Astrocyte of the hippocampus (primary cell): ENCODE measurements at regions not wholly inside any gene's neighbourhood (a gene's known extent, or its start where the extent isn't known, plus 50 kb on each side); places are given as distances from the start of the nearest gene placed in this dataset.
A peak's percentile ranks its signal among the peaks of the same experiment; 100 is the strongest.
"Not testable (repeated sequence)": the region's sequence is repeated elsewhere in the genome, so short reads cannot be mapped to it uniquely, and the experiment has no call there.

Experiments used
- DNase-seq: peaks from one replicate; pipeline ENCODE4 v3.0.0; 2011; ENCODE audit warnings: low read depth, low spot score

GRCh38 chr4:169342906-169343564, 72.3 kb upstream of the SH3RF1 start:
- peak; percentile 53 for DNase-seq

- DNase-seq, result no peak
Observed at GRCh38 chr4:169342159-169342860, 71.6 kb upstream of the SH3RF1 start.

- DNase-seq, result peak; percentile 81
Observed at GRCh38 chr4:169341490-169341889, 70.7 kb upstream of the SH3RF1 start.

- DNase-seq, result no peak
Observed at GRCh38 chr4:169340834-169341233, 70.1 kb upstream of the SH3RF1 start.

GRCh38 chr4:169338241-169338640, 67.5 kb upstream of the SH3RF1 start:
- DNase-seq, result no peak

- peak; percentile 93 for DNase-seq
Observed at GRCh38 chr4:169337510-169337909, 66.8 kb upstream of the SH3RF1 start.

- peak; percentile 16 for DNase-seq
Observed at GRCh38 chr4:169335331-169335730, 64.6 kb upstream of the SH3RF1 start.

GRCh38 chr4:169334335-169334734, 63.6 kb upstream of the SH3RF1 start:
- DNase-seq, result no peak

GRCh38 chr4:169333265-169333664, 62.5 kb upstream of the SH3RF1 start:
- no peak for DNase-seq

- no peak for DNase-seq
Observed at GRCh38 chr4:169332583-169332982, 61.8 kb upstream of the SH3RF1 start.

GRCh38 chr4:169330811-169331210, 60.1 kb upstream of the SH3RF1 start:
- DNase-seq, result no peak

GRCh38 chr4:169330095-169330494, 59.3 kb upstream of the SH3RF1 start:
- no peak for DNase-seq

GRCh38 chr4:169327951-169328350, 57.2 kb upstream of the SH3RF1 start:
- DNase-seq, result no peak

GRCh38 chr4:169323925-169324324, 53.2 kb upstream of the SH3RF1 start:
- DNase-seq, result not testable (repeated sequence)

GRCh38 chr4:169322833-169323232, 52.1 kb upstream of the SH3RF1 start:
- DNase-seq, result not testable (repeated sequence)
